ENCODE measurements at regions not wholly inside any gene's neighbourhood (a gene's known extent, or its start where the extent isn't known, plus 50 kb on each side); places are given as distances from the start of the nearest gene placed in this dataset.

GRCh38 chr14:100401031-100401692, 78.0 kb downstream of the SLC25A47 start:
- DNase-seq (ENCODE audit: low read depth, low spot score) = no peak
- Histone ChIP-seq H3K9me3 (ENCODE audit: control insufficient read depth in 1 of 2, insufficient read depth in 1 of 2, low read depth in 1 of 2, low read length in 2 of 2) (no peaks in the 10 kb centered on the region), H3K4me2 (ENCODE audit: low read length) (no peak overlapping the region), H3K4me1 (ENCODE audit: control insufficient read depth in 1 of 2, insufficient read depth in 2 of 2, low read length in 2 of 2) (peaks cover 2 to 5% of the 10 kb centered on the region in 2 experiments; a peak in 3 of 4 replicates), H3K27ac (ENCODE audit: low read depth, low read length) (no peak overlapping the region), H3K79me2 (ENCODE audit: insufficient read depth, low read length) (no peaks in the 10 kb centered on the region), H2AFZ (ENCODE audit: low read depth, low read length, poor library complexity, severe bottlenecking) (no peak overlapping the region), H3K4me3 (replicated peaks in 1 of 2; ENCODE audit: low read depth in 1 of 2, low read length in 2 of 2) (no peak overlapping the region), H3K36me3 (ENCODE audit: control insufficient read depth in 1 of 2, insufficient read depth in 2 of 2, low read length in 2 of 2) (no peaks in the 10 kb centered on the region), H3K9ac (ENCODE audit: low read length) (no peak overlapping the region), H4K20me1 (ENCODE audit: insufficient read depth) (no peaks in the 10 kb centered on the region), H3K27me3 (ENCODE audit: insufficient read depth, low read length) (no peaks in the 10 kb centered on the region), H3K9me2 (ENCODE audit: insufficient read depth) (no peaks in the 10 kb centered on the region)
- POLR2A ChIA-PET = no interaction called here
- no peak for TF ChIP-seq POLR2A (IDR thresholded peaks at IDR 0.05; ENCODE audit: borderline replicate concordance, extremely low read depth, insufficient read depth, insufficient read length)
- no peak for TF ChIP-seq EZH2phosphoT487 (IDR thresholded peaks at IDR 0.05; ENCODE audit: borderline replicate concordance)
- no peak for TF ChIP-seq SIN3A (IDR thresholded peaks at IDR 0.05; ENCODE audit: low read depth)
- TF ChIP-seq CEBPB (IDR thresholded peaks at IDR 0.05; ENCODE audit: low read depth) = no peak
- TF ChIP-seq, protein P1, sequence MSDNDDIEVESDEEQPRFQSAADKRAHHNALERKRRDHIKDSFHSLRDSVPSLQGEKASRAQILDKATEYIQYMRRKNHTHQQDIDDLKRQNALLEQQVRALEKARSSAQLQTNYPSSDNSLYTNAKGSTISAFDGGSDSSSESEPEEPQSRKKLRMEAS (IDR thresholded peaks at IDR 0.05) = no peak
- no peak for TF ChIP-seq SRF (IDR thresholded peaks at IDR 0.05; ENCODE audit: low read depth)
- no peak for TF ChIP-seq FOSL1 (IDR thresholded peaks at IDR 0.05; ENCODE audit: low read depth)
- no peak for TF ChIP-seq RAD21 (IDR thresholded peaks at IDR 0.05; ENCODE audit: low read depth)
- no peak for TF ChIP-seq EZH2 (IDR thresholded peaks at IDR 0.05)
- TF ChIP-seq ATF3 (IDR thresholded peaks at IDR 0.05) = no peak
- TF ChIP-seq CBX3 (IDR thresholded peaks at IDR 0.05; ENCODE audit: low read depth) = no peak
- no peak for TF ChIP-seq SP1 (IDR thresholded peaks at IDR 0.05; ENCODE audit: low read depth)
- no peak for TF ChIP-seq REST (IDR thresholded peaks at IDR 0.05; ENCODE audit: low read depth)
- no peak for TF ChIP-seq TCF7L2 (IDR thresholded peaks at IDR 0.05; ENCODE audit: borderline replicate concordance, extremely low read depth, insufficient read depth, insufficient read length)
- ATAC-seq = no peak
- no TSS peak for BruUV-seq (replicated peaks)
- intact Hi-C loops (cut with micrococcal nuclease) = no loop called here
- CTCF ChIA-PET = no interaction called here
- RAD21 ChIA-PET (ENCODE audit: low non-redundant PET in 1 of 2, low total read pairs in 2 of 2, uncharacterized antibody in 2 of 2, unreplicated experiment in 2 of 2) = no interaction called here

Data from HCT116 (cell line).